Fibroblast of the aortic adventitia (primary cell): ENCODE measurements at regions not wholly inside any gene's neighbourhood (a gene's known extent, or its start where the extent isn't known, plus 50 kb on each side); places are given as distances from the start of the nearest gene placed in this dataset.

Experiments used
- DNase-seq: peaks from one replicate; pipeline ENCODE4 v3.0.0-alpha.2; 2010; ENCODE audit warnings: low read depth
- H3K4me3 ChIP-seq: 2 replicates; pipeline ENCODE4 v1.5.1; 2011; ENCODE audit warnings: low read depth, mild to moderate bottlenecking, control low read depth, low read length, moderate library complexity
- CTCF ChIP-seq: IDR thresholded peaks from 2 replicates; pipeline ENCODE4 v1.5.1; 2011; ENCODE audit warnings: mild to moderate bottlenecking, low read length, control low read depth, inconsistent platforms; ENCODE audit not compliant: insufficient read depth

- no peak for DNase-seq
- no peak for TF ChIP-seq CTCF
These were observed 80.8 kb upstream of the MTNR1B start for GRCh38 chr11:92888696-92889095.

GRCh38 chr11:92890846-92891245 lies 78.6 kb upstream of the MTNR1B start:
- no peak for DNase-seq
- H3K4me3 ChIP-seq: no peak overlapping the region
- TF ChIP-seq CTCF: no peak

More at GRCh38 chr11:92888696-92889095, 80.8 kb upstream of the MTNR1B start:
- H3K4me3 ChIP-seq: no peak overlapping the region

GRCh38 chr11:92892802-92893684 lies 76.4 kb upstream of the MTNR1B start:
- no peak for DNase-seq
- H3K4me3 ChIP-seq: no peak overlapping the region
- no peak for TF ChIP-seq CTCF

- no peak for TF ChIP-seq CTCF
- no peak for DNase-seq
- no peak overlapping the region for H3K4me3 ChIP-seq
These were observed 75.3 kb upstream of the MTNR1B start for GRCh38 chr11:92894197-92894596.

- DNase-seq: no peak
- H3K4me3 ChIP-seq: no peak overlapping the region
- no peak for TF ChIP-seq CTCF
These were observed 72.0 kb upstream of the MTNR1B start for GRCh38 chr11:92897487-92897886.

GRCh38 chr11:92902417-92902816 lies 67.0 kb upstream of the MTNR1B start:
- H3K4me3 ChIP-seq: no peak overlapping the region
- no peak for TF ChIP-seq CTCF
- DNase-seq: no peak
